Small intestine (tissue), 7 donors: ENCODE measurements at regions not wholly inside any gene's neighbourhood (a gene's known extent, or its start where the extent isn't known, plus 50 kb on each side); places are given as distances from the start of the nearest gene placed in this dataset.

Source experiments
- DNase-seq, 2 donors: peaks; one replicate each; pipeline versions ENCODE4 v3.0.0 to v3.0.0-alpha.2; 2013
- FAIRE-seq: peaks from 2 replicates; lab custom pipeline; 2012; peaks lifted over from hg19 to GRCh38; lab: Jason Lieb, UNC
- H3K27ac ChIP-seq, 3 donors: one replicate each; pipeline ENCODE4 v1.5.1; 2013; ENCODE audit warnings: low read length in 2 of 3, mild to moderate bottlenecking in 2 of 3, control low read depth in 1 of 3, inconsistent platforms in 1 of 3, low read depth in 1 of 3, moderate library complexity in 1 of 3
- H3K27me3 ChIP-seq, 3 donors: one replicate each; pipeline ENCODE4 v1.6.1; 2013; ENCODE audit warnings: low read length in 3 of 3, inconsistent platforms in 1 of 3; ENCODE audit not compliant: control insufficient read depth in 3 of 3, insufficient read depth in 3 of 3
- H3K36me3 ChIP-seq, 3 donors: one replicate each; pipeline ENCODE4 v1.6.1; 2013; ENCODE audit warnings: low read length in 3 of 3, inconsistent platforms in 1 of 3, low read depth in 1 of 3, mild to moderate bottlenecking in 1 of 3, moderate library complexity in 1 of 3; ENCODE audit not compliant: control insufficient read depth in 3 of 3, insufficient read depth in 2 of 3
- H3K4me1 ChIP-seq, 3 donors: one replicate each; pipeline ENCODE4 v1.6.1; 2013; ENCODE audit warnings: low read length in 2 of 3, inconsistent platforms in 1 of 3, low read depth in 1 of 3, mild to moderate bottlenecking in 1 of 3, moderate library complexity in 1 of 3; ENCODE audit not compliant: control insufficient read depth in 3 of 3, insufficient read depth in 2 of 3
- H3K4me3 ChIP-seq, 3 donors: one replicate each; pipeline ENCODE4 v1.5.1; 2013; ENCODE audit warnings: low read length in 3 of 3, control low read depth in 1 of 3, inconsistent platforms in 1 of 3, low read depth in 1 of 3, mild to moderate bottlenecking in 1 of 3, moderate library complexity in 1 of 3
- H3K9me3 ChIP-seq, 2 donors: one replicate each; pipeline ENCODE4 v1.6.1; 2013; ENCODE audit warnings: low read depth in 1 of 2, low read length in 1 of 2; ENCODE audit not compliant: control insufficient read depth in 2 of 2, insufficient read depth in 1 of 2
- WGBS, 3 donors: extraction: QIAGEN DNeasy Blood & Tissue Kit; methylation state at CpG; one replicate each; pipeline ENCODE4 v1.1.7; 2013; 5-methylcytosine and 5-hydroxymethylcytosine counted together
- donor health status: healthy with polysubstance abuse.
- donor health status: control.
- donor health status: control.
- donor health status: Bipolar disorder and iron deficiency.
- donor health status: healthy.

GRCh38 chr2:212595036-212595654 lies 56.5 kb upstream of the ERBB4 start:
- Histone ChIP-seq H3K27me3 (no peaks in the 10 kb centered on the region), H3K4me3 (no peak overlapping the region), H3K27ac (no peak overlapping the region), H3K36me3 (no peaks in the 10 kb centered on the region), H3K4me1 (no peaks in the 10 kb centered on the region), H3K9me3 (no peaks in the 10 kb centered on the region)
- no peak for FAIRE-seq
- 39 to 49% (median 48%) methylated on average over 3 of the region's 3 CpGs for WGBS, 3 donors
- no peak for DNase-seq

GRCh38 chr2:212592695-212593094 lies 54.1 kb upstream of the ERBB4 start:
- WGBS, 3 donors, result 61 to 75% (median 71%) methylated on average over 1 of the region's 1 CpG
- FAIRE-seq (no peak), DNase-seq (no peak)
- Histone ChIP-seq H3K4me3 (no peak overlapping the region), H3K4me1 (no peaks in the 10 kb centered on the region), H3K36me3 (no peaks in the 10 kb centered on the region), H3K27me3 (no peaks in the 10 kb centered on the region), H3K9me3 (no peaks in the 10 kb centered on the region), H3K27ac (no peak overlapping the region)
